Osteocyte (in vitro differentiated cells): ENCODE measurements at regions not wholly inside any gene's neighbourhood (a gene's known extent, or its start where the extent isn't known, plus 50 kb on each side); places are given as distances from the start of the nearest gene placed in this dataset.

ENCODE experiments used
- DNase-seq: peaks from one replicate; pipeline ENCODE4 v3.0.0; 2021; ENCODE audit warnings: mixed read lengths; ENCODE audit not compliant: unreplicated experiment; ENCODE audit errors: extremely low spot score
- H3K27ac Mint-ChIP-seq: one replicate; pipeline ENCODE4 v1.8.0; 2021; ENCODE audit warnings: mild to moderate bottlenecking, mixed read lengths; ENCODE audit not compliant: unreplicated experiment
- H3K27me3 Mint-ChIP-seq: one replicate; pipeline ENCODE4 v1.8.0; 2021; ENCODE audit warnings: mixed read lengths; ENCODE audit not compliant: unreplicated experiment
- H3K36me3 Mint-ChIP-seq: one replicate; pipeline ENCODE4 v1.8.0; 2021; ENCODE audit warnings: mixed read lengths; ENCODE audit not compliant: unreplicated experiment
- H3K4me1 Mint-ChIP-seq: one replicate; pipeline ENCODE4 v1.8.0; 2021; ENCODE audit warnings: mixed read lengths; ENCODE audit not compliant: unreplicated experiment
- H3K4me3 Mint-ChIP-seq: one replicate; pipeline ENCODE4 v1.8.0; 2021; ENCODE audit warnings: mild to moderate bottlenecking, moderate library complexity, mixed read lengths; ENCODE audit not compliant: unreplicated experiment
- H3K9me3 Mint-ChIP-seq: one replicate; pipeline ENCODE4 v1.8.0; 2021; ENCODE audit warnings: mixed read lengths; ENCODE audit not compliant: unreplicated experiment
- TF ChIP-seq, protein P1 (sequence below): fragments of 200-600 bp; sonication (generic); IDR thresholded peaks from 2 replicates; pipeline ENCODE4 v1.5.0; 2021; ENCODE audit warnings: antibody characterized with exemption, mild to moderate bottlenecking, moderate library complexity

DNA sequence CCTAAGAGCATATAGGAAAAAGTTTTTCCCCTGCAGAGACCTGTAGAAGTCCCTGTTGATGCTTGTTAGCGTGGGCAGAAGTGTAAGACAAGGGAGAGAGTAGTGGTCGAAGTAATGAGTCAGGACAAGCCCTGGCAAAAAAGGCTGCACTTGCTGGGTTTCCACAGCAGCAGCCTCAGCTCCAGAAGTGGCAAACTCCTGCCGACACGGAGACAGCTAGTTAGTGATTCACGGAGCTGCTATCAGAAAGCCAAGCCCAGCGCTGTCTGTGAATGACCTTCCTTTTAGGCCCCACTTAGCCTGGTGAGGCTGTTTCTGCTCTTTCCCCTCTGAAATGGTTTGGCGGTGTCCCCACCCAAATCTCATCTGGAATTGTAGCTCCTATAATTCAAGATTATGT lies 109.1 kb downstream of the FAM50B start:
- H3K27ac Mint-ChIP-seq, result no peak overlapping the region
- TF ChIP-seq, protein P1, sequence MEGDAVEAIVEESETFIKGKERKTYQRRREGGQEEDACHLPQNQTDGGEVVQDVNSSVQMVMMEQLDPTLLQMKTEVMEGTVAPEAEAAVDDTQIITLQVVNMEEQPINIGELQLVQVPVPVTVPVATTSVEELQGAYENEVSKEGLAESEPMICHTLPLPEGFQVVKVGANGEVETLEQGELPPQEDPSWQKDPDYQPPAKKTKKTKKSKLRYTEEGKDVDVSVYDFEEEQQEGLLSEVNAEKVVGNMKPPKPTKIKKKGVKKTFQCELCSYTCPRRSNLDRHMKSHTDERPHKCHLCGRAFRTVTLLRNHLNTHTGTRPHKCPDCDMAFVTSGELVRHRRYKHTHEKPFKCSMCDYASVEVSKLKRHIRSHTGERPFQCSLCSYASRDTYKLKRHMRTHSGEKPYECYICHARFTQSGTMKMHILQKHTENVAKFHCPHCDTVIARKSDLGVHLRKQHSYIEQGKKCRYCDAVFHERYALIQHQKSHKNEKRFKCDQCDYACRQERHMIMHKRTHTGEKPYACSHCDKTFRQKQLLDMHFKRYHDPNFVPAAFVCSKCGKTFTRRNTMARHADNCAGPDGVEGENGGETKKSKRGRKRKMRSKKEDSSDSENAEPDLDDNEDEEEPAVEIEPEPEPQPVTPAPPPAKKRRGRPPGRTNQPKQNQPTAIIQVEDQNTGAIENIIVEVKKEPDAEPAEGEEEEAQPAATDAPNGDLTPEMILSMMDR, result no peak
- H3K4me1 Mint-ChIP-seq, result peaks cover 26% of the 10 kb centered on the region

DNA sequence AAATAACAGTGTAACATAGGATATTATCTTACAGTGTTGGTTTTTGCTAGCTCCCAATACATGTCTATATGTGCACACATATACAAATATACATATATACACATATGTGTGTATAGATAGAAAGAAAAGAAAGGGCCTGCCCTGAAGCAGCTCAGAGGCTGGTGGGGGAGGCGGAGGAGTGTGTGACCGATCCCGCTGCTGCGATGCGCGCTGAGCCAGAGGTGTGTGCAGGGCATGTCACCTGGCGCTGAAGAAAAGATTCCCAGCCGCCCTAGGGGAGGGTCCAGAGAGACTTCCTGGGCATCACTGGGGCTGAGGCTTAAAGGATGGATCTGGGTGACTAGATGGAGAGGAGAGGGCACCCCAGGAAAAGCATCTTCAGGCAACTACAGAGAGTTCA lies 110.2 kb downstream of the FAM50B start:
- no peaks in the 10 kb centered on the region for H3K36me3 Mint-ChIP-seq

More for the DNA sequence above, 109.1 kb downstream of the FAM50B start:
- peaks cover 12% of the 10 kb centered on the region for H3K9me3 Mint-ChIP-seq
- no peak for DNase-seq
- no peaks in the 10 kb centered on the region for H3K36me3 Mint-ChIP-seq
- H3K27me3 Mint-ChIP-seq, result no peaks in the 10 kb centered on the region
- H3K4me3 Mint-ChIP-seq, result no peak overlapping the region

DNA sequence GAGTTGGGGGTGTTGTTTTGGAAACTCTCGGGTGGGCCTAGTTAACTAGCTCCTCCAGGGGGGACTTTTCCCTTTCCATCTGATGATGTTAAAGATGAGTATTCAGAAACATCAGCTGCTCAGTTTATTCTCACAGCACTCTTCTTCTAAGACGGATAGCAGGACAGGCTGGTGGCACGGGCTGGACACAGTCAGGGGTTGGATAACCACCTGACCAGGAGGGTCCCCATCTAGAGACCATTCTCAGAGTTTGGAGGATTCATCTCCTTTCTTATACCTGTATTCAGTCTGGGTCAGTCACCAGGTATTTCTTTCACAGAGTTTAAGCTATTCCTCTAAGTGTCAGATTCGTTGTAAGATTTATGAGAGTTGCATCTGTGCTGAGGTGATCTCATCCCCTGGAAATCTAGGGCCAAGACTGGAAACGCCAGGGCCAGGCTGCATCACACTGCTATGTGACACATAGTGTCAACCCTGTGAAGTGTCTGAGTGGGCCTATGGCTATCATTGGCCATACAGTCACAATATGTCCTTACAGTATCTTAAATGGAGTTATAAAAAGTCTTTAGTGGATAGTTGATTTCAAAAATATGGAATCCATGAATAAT lies 111.7 kb downstream of the FAM50B start:
- H3K36me3 Mint-ChIP-seq, result no peaks in the 10 kb centered on the region
- no peak for DNase-seq
- no peak overlapping the region for H3K27ac Mint-ChIP-seq
- no peaks in the 10 kb centered on the region for H3K27me3 Mint-ChIP-seq
- H3K9me3 Mint-ChIP-seq, result peaks cover 7% of the 10 kb centered on the region
- TF ChIP-seq, protein P1, result no peak
- peaks cover 52% of the 10 kb centered on the region for H3K4me1 Mint-ChIP-seq
- H3K4me3 Mint-ChIP-seq, result no peak overlapping the region

More for the DNA sequence above, 110.2 kb downstream of the FAM50B start:
- peaks cover 7% of the 10 kb centered on the region for H3K9me3 Mint-ChIP-seq
- H3K27me3 Mint-ChIP-seq, result no peaks in the 10 kb centered on the region
- H3K4me3 Mint-ChIP-seq, result no peak overlapping the region
- no peak overlapping the region for H3K27ac Mint-ChIP-seq
- no peak for DNase-seq
- peaks cover 38% of the 10 kb centered on the region for H3K4me1 Mint-ChIP-seq
- TF ChIP-seq, protein P1, result no peak

- H3K4me3 Mint-ChIP-seq, result peak overlapping the region; percentile 24
- peak overlapping the region; percentile 84 for H3K27ac Mint-ChIP-seq
- DNase-seq, result no peak
- TF ChIP-seq, protein P1, result no peak
- H3K27me3 Mint-ChIP-seq, result no peaks in the 10 kb centered on the region
- peaks cover 54% of the 10 kb centered on the region for H3K4me1 Mint-ChIP-seq
- H3K36me3 Mint-ChIP-seq, result no peaks in the 10 kb centered on the region
- H3K9me3 Mint-ChIP-seq, result peaks cover 7% of the 10 kb centered on the region
Observed at GRCh38 chr6:3961581-3962215, 112.5 kb downstream of the FAM50B start.
